HepG2 (cell line): ENCODE measurements at regions not wholly inside any gene's neighbourhood (a gene's known extent, or its start where the extent isn't known, plus 50 kb on each side); places are given as distances from the start of the nearest gene placed in this dataset.

Experiments used
- ATAC-seq: fragments of 200-7000 bp; cut with Tn5 transposase; 3 replicates; pipeline ENCODE4 v1.9.1; 2020; ENCODE audit warnings: mild to moderate bottlenecking, moderate library complexity
- BruUV-seq: library from RNA; stranded (reverse); fragments of 400-500 nt; replicated peaks from 2 replicates; lab custom pipeline; 2021; lab: Mats Ljungman, UMichigan
- CTCF ChIA-PET: fragments of 300-600 bp; formaldehyde crosslinking; extraction: SDS; loops from one replicate; lab custom pipeline; 2021; ENCODE audit warnings: low total read pairs, inconsistent platforms, low intra/inter-chr PET ratio; lab: Yijun Ruan, JAX
- POLR2A ChIA-PET: fragments of 350-600 bp; sonication (Branson Sonifier 250); formaldehyde crosslinking; loops from one replicate; lab custom pipeline; 2020; ENCODE audit warnings: antibody characterized with exemption, inconsistent platforms; lab: Yijun Ruan, JAX
- DNase-seq: peaks from one replicate; pipeline ENCODE4 v3.0.0-alpha.2; 2015; ENCODE audit warnings: low spot score
- FAIRE-seq: peaks from 3 replicates; lab custom pipeline; 2011; peaks lifted over from hg19 to GRCh38; lab: Jason Lieb, UNC
- H2AFZ ChIP-seq: one replicate; pipeline ENCODE4 v1.6.1; 2011; ENCODE audit warnings: low read length, inconsistent platforms
- H3K27ac ChIP-seq: fragments of 300-600 bp; 3 replicates; pipeline ENCODE4 v1.8.0; 2011; ENCODE audit warnings: mixed run types, mild to moderate bottlenecking, mixed read lengths, low read length, inconsistent platforms; ENCODE audit not compliant: insufficient read depth; ENCODE audit errors: extremely low read length
- H3K27me3 ChIP-seq, 2 experiments: fragments of 200-600 bp in 1 of 2; 2 replicates in 1 of 2; 3 replicates in 1 of 2; pipeline versions ENCODE4 v1.6.0 to v1.8.0; 2011; ENCODE audit warnings: low read length in 2 of 2, mild to moderate bottlenecking in 2 of 2, moderate library complexity in 2 of 2, inconsistent platforms in 1 of 2; ENCODE audit not compliant: insufficient read depth in 2 of 2, control insufficient read depth in 1 of 2
- H3K36me3 ChIP-seq, 2 experiments: fragments of 200-600 bp in 1 of 2; replicated peaks in 1 of 2; 2 replicates in 1 of 2; 3 replicates in 1 of 2; pipeline versions ENCODE4 v1.5.1 to v1.8.0; 2011; ENCODE audit warnings: low read length in 2 of 2, inconsistent platforms in 1 of 2; ENCODE audit not compliant: insufficient read depth in 2 of 2, control insufficient read depth in 1 of 2
- H3K4me1 ChIP-seq: 2 replicates; pipeline ENCODE4 v1.5.1; 2012; ENCODE audit warnings: low read length, inconsistent platforms; ENCODE audit not compliant: insufficient read depth
- H3K4me2 ChIP-seq: 2 replicates; pipeline ENCODE4 v1.6.0; 2011; ENCODE audit warnings: low read depth, low read length, inconsistent platforms
- H3K4me3 ChIP-seq, 3 experiments: fragments of 200-600 bp in 1 of 3; sonication (generic), shearing (Covaris generic) in 1 of 3; replicated peaks in 1 of 3; 2 replicates each; pipeline ENCODE4 v1.5.1; 2011 to 2016; ENCODE audit warnings: low read length in 3 of 3, inconsistent platforms in 2 of 3, low read depth in 2 of 3, mild to moderate bottlenecking in 2 of 3, control low read depth in 1 of 3, mixed read lengths in 1 of 3; ENCODE audit not compliant: insufficient read depth in 1 of 3
- H3K79me2 ChIP-seq: one replicate; pipeline ENCODE4 v1.6.1; 2011; ENCODE audit warnings: low read length, inconsistent platforms; ENCODE audit not compliant: insufficient read depth
- H3K9ac ChIP-seq: 2 replicates; pipeline ENCODE4 v1.6.0; 2011; ENCODE audit warnings: mild to moderate bottlenecking, low read depth, low read length, inconsistent platforms; ENCODE audit not compliant: insufficient read depth
- H3K9me3 ChIP-seq: 2 replicates; pipeline ENCODE4 v1.5.1; 2012; ENCODE audit warnings: mild to moderate bottlenecking, low read length
- H4K20me1 ChIP-seq: 2 replicates; pipeline ENCODE4 v1.6.0; 2011; ENCODE audit warnings: inconsistent platforms, mild to moderate bottlenecking, low read length, moderate library complexity; ENCODE audit not compliant: insufficient read depth
- EP300 ChIP-seq, 3 experiments: sonication (generic) in 1 of 3; formaldehyde crosslinking in 1 of 3; IDR thresholded peaks; 2 replicates each; pipeline versions ENCODE4 v1.5.1 to v1.6.1; 2011 to 2020; ENCODE audit warnings: low read depth in 2 of 3, low read length in 2 of 3, borderline replicate concordance in 1 of 3, improper control_type of control experiment in 1 of 3, mild to moderate bottlenecking in 1 of 3, missing genetic modification reagents in 1 of 3, moderate library complexity in 1 of 3
- ERF ChIP-seq: IDR thresholded peaks from 2 replicates; pipeline ENCODE4 v1.6.1; 2018; ENCODE audit warnings: missing biosample characterization, missing genetic modification reagents
- FOXJ3 ChIP-seq: sonication (generic); formaldehyde crosslinking; IDR thresholded peaks from 2 replicates; pipeline ENCODE4 v1.4.0; 2020; ENCODE audit warnings: missing genetic modification reagents, mild to moderate bottlenecking, borderline replicate concordance
- KIAA2018 ChIP-seq: sonication (generic); formaldehyde crosslinking; IDR thresholded peaks from 2 replicates; pipeline ENCODE4 v1.5.0; 2020; ENCODE audit warnings: mild to moderate bottlenecking, missing genetic modification reagents, borderline replicate concordance
- SAFB2 ChIP-seq: sonication (generic); formaldehyde crosslinking; IDR thresholded peaks from 2 replicates; pipeline ENCODE4 v1.5.1; 2020; ENCODE audit warnings: missing genetic modification reagents, low read depth, mild to moderate bottlenecking, borderline replicate concordance
- XBP1 ChIP-seq: sonication (generic); formaldehyde crosslinking; IDR thresholded peaks from 2 replicates; pipeline ENCODE4 v1.5.0; 2020; ENCODE audit warnings: missing genetic modification reagents
- ZNF619 ChIP-seq: sonication (generic); formaldehyde crosslinking; IDR thresholded peaks from 2 replicates; pipeline ENCODE4 v1.4.0; 2020; ENCODE audit warnings: mild to moderate bottlenecking, missing genetic modification reagents
- ZNF7 ChIP-seq: IDR thresholded peaks from 2 replicates; pipeline ENCODE4 v1.6.1; 2016; ENCODE audit warnings: missing biosample characterization, missing genetic modification reagents
- whole genome bisulfite sequencing: methylation state at CpG from one replicate; pipeline ENCODE4 v1.1.6; 2017; ENCODE audit warnings: low lambda C conversion rate; 5-methylcytosine and 5-hydroxymethylcytosine counted together
- in situ Hi-C: cut with HindIII; loops from 2 replicates; pipeline ENCODE4 v1.10.0; 2017; ENCODE audit warnings: low pct_unique_long_range_greater_than_20kb; ENCODE audit not compliant: extremely low pct_ligation_motif_present
- intact Hi-C: fragments of 100-400 bp; cut with micrococcal nuclease; formaldehyde crosslinking; loops from one replicate; pipeline ENCODE4 v1.10.0; 2022; ENCODE audit not compliant: unreplicated experiment

- Histone ChIP-seq H3K4me2 (no peak overlapping the region), H3K9me3 (no peaks in the 10 kb centered on the region), H4K20me1 (no peaks in the 10 kb centered on the region), H3K4me3 (no peak overlapping the region), H3K4me1 (peaks cover 38% of the 10 kb centered on the region), H3K9ac (no peak overlapping the region), H3K27ac (no peak overlapping the region), H3K36me3 (no peaks in the 10 kb centered on the region), H3K27me3 (no peaks in the 10 kb centered on the region)
- WGBS = 98% methylated on average over 8 of the region's 8 CpGs
- no peak for FAIRE-seq
- intact Hi-C loops = no loop called here
- no TSS peak for BruUV-seq
- CTCF ChIA-PET = no interaction called here
- POLR2A ChIA-PET = no interaction called here
- no peak for ATAC-seq
- TF ChIP-seq KIAA2018 (no peak), EP300 (IDR thresholded peaks at IDR 0.05; ENCODE audit: low read depth in 2 of 2, low read length in 2 of 2) (no peak), EP300 (CRISPR knock-in tag; IDR thresholded peaks at IDR 0.05; ENCODE audit: borderline replicate concordance) (no peak), ERF (no peak), FOXJ3 (CRISPR knock-in tag) (no peak), XBP1 (no peak), SAFB2 (no peak), ZNF7 (CRISPR knock-in tag) (no peak), ZNF619 (no peak)
- TF ChIP-seq, all 625 proteins: peak for 0
- no peak overlapping the region for H2AFZ ChIP-seq
- H3K79me2 ChIP-seq = peaks cover 15% of the 10 kb centered on the region
- no peak for DNase-seq
- in situ Hi-C loops = no loop called here
These were observed 457.0 kb downstream of the PCNX1 start for GRCh38 chr14:71363946-71364925.
